HepG2 (cell line): ENCODE measurements at regions not wholly inside any gene's neighbourhood (a gene's known extent, or its start where the extent isn't known, plus 50 kb on each side); places are given as distances from the start of the nearest gene placed in this dataset.

ENCODE experiments used
- ATAC-seq: fragments of 200-7000 bp; cut with Tn5 transposase; 3 replicates; pipeline ENCODE4 v1.9.1; 2020; ENCODE audit warnings: mild to moderate bottlenecking, moderate library complexity
- BruUV-seq: library from RNA; stranded (reverse); fragments of 400-500 nt; replicated peaks from 2 replicates; lab custom pipeline; 2021; lab: Mats Ljungman, UMichigan
- CTCF ChIA-PET: fragments of 300-600 bp; formaldehyde crosslinking; extraction: SDS; loops from one replicate; lab custom pipeline; 2021; ENCODE audit warnings: low total read pairs, inconsistent platforms, low intra/inter-chr PET ratio; lab: Yijun Ruan, JAX
- POLR2A ChIA-PET: fragments of 350-600 bp; sonication (Branson Sonifier 250); formaldehyde crosslinking; loops from one replicate; lab custom pipeline; 2020; ENCODE audit warnings: antibody characterized with exemption, inconsistent platforms; lab: Yijun Ruan, JAX
- DNase-seq: peaks from one replicate; pipeline ENCODE4 v3.0.0-alpha.2; 2015; ENCODE audit warnings: low spot score
- FAIRE-seq: peaks from 3 replicates; lab custom pipeline; 2011; peaks lifted over from hg19 to GRCh38; lab: Jason Lieb, UNC
- H2AFZ ChIP-seq: one replicate; pipeline ENCODE4 v1.6.1; 2011; ENCODE audit warnings: low read length, inconsistent platforms
- H3K27ac ChIP-seq: fragments of 300-600 bp; 3 replicates; pipeline ENCODE4 v1.8.0; 2011; ENCODE audit warnings: mixed run types, mild to moderate bottlenecking, mixed read lengths, low read length, inconsistent platforms; ENCODE audit not compliant: insufficient read depth; ENCODE audit errors: extremely low read length
- H3K27me3 ChIP-seq, 2 experiments: fragments of 200-600 bp in 1 of 2; 2 replicates in 1 of 2; 3 replicates in 1 of 2; pipeline versions ENCODE4 v1.6.0 to v1.8.0; 2011; ENCODE audit warnings: low read length in 2 of 2, mild to moderate bottlenecking in 2 of 2, moderate library complexity in 2 of 2, inconsistent platforms in 1 of 2; ENCODE audit not compliant: insufficient read depth in 2 of 2, control insufficient read depth in 1 of 2
- H3K36me3 ChIP-seq, 2 experiments: fragments of 200-600 bp in 1 of 2; replicated peaks in 1 of 2; 2 replicates in 1 of 2; 3 replicates in 1 of 2; pipeline versions ENCODE4 v1.5.1 to v1.8.0; 2011; ENCODE audit warnings: low read length in 2 of 2, inconsistent platforms in 1 of 2; ENCODE audit not compliant: insufficient read depth in 2 of 2, control insufficient read depth in 1 of 2
- H3K4me1 ChIP-seq: 2 replicates; pipeline ENCODE4 v1.5.1; 2012; ENCODE audit warnings: low read length, inconsistent platforms; ENCODE audit not compliant: insufficient read depth
- H3K4me2 ChIP-seq: 2 replicates; pipeline ENCODE4 v1.6.0; 2011; ENCODE audit warnings: low read depth, low read length, inconsistent platforms
- H3K4me3 ChIP-seq, 3 experiments: fragments of 200-600 bp in 1 of 3; sonication (generic), shearing (Covaris generic) in 1 of 3; replicated peaks in 1 of 3; 2 replicates each; pipeline ENCODE4 v1.5.1; 2011 to 2016; ENCODE audit warnings: low read length in 3 of 3, inconsistent platforms in 2 of 3, low read depth in 2 of 3, mild to moderate bottlenecking in 2 of 3, control low read depth in 1 of 3, mixed read lengths in 1 of 3; ENCODE audit not compliant: insufficient read depth in 1 of 3
- H3K79me2 ChIP-seq: one replicate; pipeline ENCODE4 v1.6.1; 2011; ENCODE audit warnings: low read length, inconsistent platforms; ENCODE audit not compliant: insufficient read depth
- H3K9ac ChIP-seq: 2 replicates; pipeline ENCODE4 v1.6.0; 2011; ENCODE audit warnings: mild to moderate bottlenecking, low read depth, low read length, inconsistent platforms; ENCODE audit not compliant: insufficient read depth
- H3K9me3 ChIP-seq: 2 replicates; pipeline ENCODE4 v1.5.1; 2012; ENCODE audit warnings: mild to moderate bottlenecking, low read length
- H4K20me1 ChIP-seq: 2 replicates; pipeline ENCODE4 v1.6.0; 2011; ENCODE audit warnings: inconsistent platforms, mild to moderate bottlenecking, low read length, moderate library complexity; ENCODE audit not compliant: insufficient read depth
- CHD2 ChIP-seq: IDR thresholded peaks from 2 replicates; pipeline ENCODE4 v1.6.1; 2011; ENCODE audit warnings: low read depth, low read length, improper control_type of control experiment
- EEA1 ChIP-seq: sonication (generic); formaldehyde crosslinking; IDR thresholded peaks from 2 replicates; pipeline ENCODE4 v1.5.1; 2020; ENCODE audit warnings: mild to moderate bottlenecking, missing genetic modification reagents, borderline replicate concordance
- GABPA ChIP-seq, 2 experiments: IDR thresholded peaks; 2 replicates each; pipeline ENCODE4 v1.6.1; 2011 to 2016; ENCODE audit warnings: low read depth in 2 of 2, low read length in 1 of 2, missing biosample characterization in 1 of 2, missing genetic modification characterization in 1 of 2
- GZF1 ChIP-seq: sonication (generic); formaldehyde crosslinking; IDR thresholded peaks from 2 replicates; pipeline ENCODE4 v1.5.1; 2020; ENCODE audit warnings: mild to moderate bottlenecking, missing genetic modification reagents
- KLF15 ChIP-seq: sonication (generic); formaldehyde crosslinking; IDR thresholded peaks from 2 replicates; pipeline ENCODE4 v1.8.1; 2023; ENCODE audit warnings: borderline replicate concordance, mild to moderate bottlenecking, inconsistent platforms, missing genetic modification reagents, mixed read lengths
- MAFG ChIP-seq: sonication (generic); formaldehyde crosslinking; IDR thresholded peaks from 2 replicates; pipeline ENCODE4 v1.5.1; 2020; ENCODE audit warnings: mild to moderate bottlenecking, missing genetic modification reagents
- NFKBIZ ChIP-seq: IDR thresholded peaks from 2 replicates; pipeline ENCODE4 v1.6.1; 2018; ENCODE audit warnings: missing genetic modification reagents, missing compliant biosample characterization
- NFYB ChIP-seq: sonication (generic); formaldehyde crosslinking; IDR thresholded peaks from 2 replicates; pipeline ENCODE4 v1.4.0; 2020; ENCODE audit warnings: missing genetic modification reagents
- POLR2A ChIP-seq, 2 experiments: IDR thresholded peaks; 2 replicates each; pipeline ENCODE4 v1.6.1; 2011; ENCODE audit warnings: low read depth in 2 of 2, low read length in 2 of 2, mild to moderate bottlenecking in 1 of 2, moderate library complexity in 1 of 2; ENCODE audit not compliant: insufficient read depth in 1 of 2
- ZNF282 ChIP-seq: fragments of 450-650 bp; IDR thresholded peaks from 2 replicates; pipeline ENCODE4 v1.6.1; 2018; ENCODE audit not compliant: partially characterized antibody
- ZNF33A ChIP-seq: sonication (generic); formaldehyde crosslinking; IDR thresholded peaks from 2 replicates; pipeline ENCODE4 v1.5.1; 2020; ENCODE audit warnings: missing genetic modification reagents, mild to moderate bottlenecking, moderate library complexity, borderline replicate concordance
- ZNF343 ChIP-seq: sonication (generic); formaldehyde crosslinking; IDR thresholded peaks from 2 replicates; pipeline ENCODE4 v1.4.0; 2020; ENCODE audit warnings: mild to moderate bottlenecking, missing genetic modification reagents
- ZNF570 ChIP-seq: sonication (generic); formaldehyde crosslinking; IDR thresholded peaks from 2 replicates; pipeline ENCODE4 v1.4.0; 2020; ENCODE audit warnings: mild to moderate bottlenecking, missing genetic modification reagents, borderline replicate concordance
- ZNF629 ChIP-seq: sonication (generic); formaldehyde crosslinking; conservative IDR thresholded peaks from 2 replicates; pipeline ENCODE4 v1.5.0; 2020; ENCODE audit warnings: missing genetic modification reagents
- WGBS: methylation state at CpG from one replicate; pipeline ENCODE4 v1.1.6; 2017; ENCODE audit warnings: low lambda C conversion rate; 5-methylcytosine and 5-hydroxymethylcytosine counted together
- in situ Hi-C: cut with HindIII; loops from 2 replicates; pipeline ENCODE4 v1.10.0; 2017; ENCODE audit warnings: low pct_unique_long_range_greater_than_20kb; ENCODE audit not compliant: extremely low pct_ligation_motif_present
- intact Hi-C: fragments of 100-400 bp; cut with micrococcal nuclease; formaldehyde crosslinking; loops from one replicate; pipeline ENCODE4 v1.10.0; 2022; ENCODE audit not compliant: unreplicated experiment
- TF ChIP-seq, protein P1 (sequence below): sonication (generic); formaldehyde crosslinking; IDR thresholded peaks from 2 replicates; pipeline ENCODE4 v1.4.0; 2020; ENCODE audit warnings: mild to moderate bottlenecking, low read depth, missing genetic modification reagents
- TF ChIP-seq, protein P2 (sequence below): sonication (generic); formaldehyde crosslinking; IDR thresholded peaks from 2 replicates; pipeline ENCODE4 v1.8.1; 2023; ENCODE audit warnings: mild to moderate bottlenecking, missing genetic modification reagents
- TF ChIP-seq, protein P3 (sequence below): sonication (generic); formaldehyde crosslinking; IDR thresholded peaks from 2 replicates; pipeline ENCODE4 v1.9.0; 2022; ENCODE audit warnings: low read depth, missing genetic modification reagents

DNA sequence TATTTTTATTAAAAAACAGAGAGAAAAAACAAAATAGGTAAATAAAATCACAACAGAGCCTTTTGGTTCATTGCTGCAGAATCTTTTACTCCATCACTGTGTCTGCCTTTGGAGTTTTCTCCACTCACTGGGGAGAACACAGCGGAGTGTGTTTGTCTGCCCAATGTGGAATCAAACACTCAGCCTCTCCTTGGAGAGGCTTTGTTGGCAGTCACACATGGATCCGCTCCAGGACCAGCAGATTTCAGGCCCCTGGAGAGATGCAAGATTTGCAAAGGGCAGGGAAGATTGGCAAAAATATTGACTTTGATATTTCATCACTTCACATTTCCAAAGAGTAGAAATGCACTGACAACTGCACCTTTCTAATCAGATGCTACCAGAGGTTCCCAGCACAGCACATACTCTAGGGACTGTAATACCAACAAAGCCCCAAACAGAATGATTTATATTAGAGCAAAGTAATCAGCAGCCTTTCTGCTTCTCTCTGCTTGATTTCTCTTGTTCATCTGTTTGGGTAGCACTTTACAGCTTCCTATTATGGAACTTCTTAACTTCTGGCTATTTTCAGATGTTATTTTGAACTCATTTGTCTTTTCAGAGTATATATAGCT lies 1898.8 kb upstream of the PIK3C3 start:
- WGBS = 0% methylated on average over 2 of the region's 2 CpGs
- BruUV-seq = no TSS peak
- in situ Hi-C loops = no loop called here
- Histone ChIP-seq H3K27me3 (no peaks in the 10 kb centered on the region), H3K4me1 (no peaks in the 10 kb centered on the region), H3K79me2 (no peaks in the 10 kb centered on the region), H3K9me3 (no peaks in the 10 kb centered on the region), H3K27ac (no peak overlapping the region), H3K36me3 (no peaks in the 10 kb centered on the region), H3K4me3 (no peak overlapping the region), H2AFZ (no peak overlapping the region), H4K20me1 (no peaks in the 10 kb centered on the region), H3K4me2 (no peak overlapping the region), H3K9ac (no peak overlapping the region)
- TF ChIP-seq ZNF282 = no peak
- TF ChIP-seq, protein P1, sequence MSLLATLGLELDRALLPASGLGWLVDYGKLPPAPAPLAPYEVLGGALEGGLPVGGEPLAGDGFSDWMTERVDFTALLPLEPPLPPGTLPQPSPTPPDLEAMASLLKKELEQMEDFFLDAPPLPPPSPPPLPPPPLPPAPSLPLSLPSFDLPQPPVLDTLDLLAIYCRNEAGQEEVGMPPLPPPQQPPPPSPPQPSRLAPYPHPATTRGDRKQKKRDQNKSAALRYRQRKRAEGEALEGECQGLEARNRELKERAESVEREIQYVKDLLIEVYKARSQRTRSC (CRISPR knock-in tag) = no peak
- TF ChIP-seq CHD2 = no peak
- TF ChIP-seq ZNF33A (CRISPR knock-in tag) = no peak
- no peak for TF ChIP-seq GABPA (IDR thresholded peaks at IDR 0.05; ENCODE audit: low read depth, low read length)
- TF ChIP-seq GABPA (CRISPR knock-in tag; IDR thresholded peaks at IDR 0.05; ENCODE audit: low read depth) = no peak
- no peak for TF ChIP-seq GZF1 (CRISPR knock-in tag)
- POLR2A ChIA-PET = no interaction called here
- intact Hi-C loops = no loop called here
- FAIRE-seq = no peak
- no peak for DNase-seq
- CTCF ChIA-PET = no interaction called here
- ATAC-seq = no peak

DNA sequence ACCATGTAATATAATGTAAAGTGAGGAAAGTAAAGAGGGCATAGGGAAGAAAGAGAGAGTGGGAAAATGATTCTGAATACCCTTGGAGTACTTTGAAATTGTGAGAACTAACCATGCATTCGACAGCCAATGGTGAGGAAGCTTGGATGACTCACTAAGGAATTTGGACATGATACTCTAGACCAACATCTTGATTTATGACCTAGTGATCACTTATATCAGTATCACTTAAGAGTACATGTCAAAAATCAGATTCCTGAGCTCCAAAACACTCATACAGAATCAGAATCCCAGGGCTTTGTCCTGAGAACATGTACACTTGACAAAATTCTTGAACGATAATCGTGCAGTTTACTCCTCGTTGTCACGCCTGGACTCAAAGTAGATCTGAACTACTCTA lies 1899.8 kb upstream of the PIK3C3 start:
- H3K79me2 ChIP-seq = no peaks in the 10 kb centered on the region
- no peak overlapping the region for H3K27ac ChIP-seq
- no peaks in the 10 kb centered on the region for H3K9me3 ChIP-seq
- POLR2A ChIA-PET = no interaction called here
- H3K4me3 ChIP-seq = no peak overlapping the region
- CTCF ChIA-PET = no interaction called here
- ATAC-seq = no peak
- H3K4me2 ChIP-seq = no peak overlapping the region
- H4K20me1 ChIP-seq = no peaks in the 10 kb centered on the region
- WGBS = 1% methylated on average over 5 of the region's 5 CpGs
- H2AFZ ChIP-seq = no peak overlapping the region
- H3K27me3 ChIP-seq = no peaks in the 10 kb centered on the region
- intact Hi-C loops (no loop called here), in situ Hi-C loops (no loop called here)
- DNase-seq = no peak
- H3K4me1 ChIP-seq = no peaks in the 10 kb centered on the region
- BruUV-seq = no TSS peak
- no peaks in the 10 kb centered on the region for H3K36me3 ChIP-seq
- H3K9ac ChIP-seq = no peak overlapping the region
- FAIRE-seq = no peak
- TF ChIP-seq NFKBIZ (CRISPR knock-in tag) = no peak
- no peak for TF ChIP-seq ZNF570 (CRISPR knock-in tag)
- TF ChIP-seq MAFG (CRISPR knock-in tag) = no peak
- no peak for TF ChIP-seq ZNF629 (CRISPR knock-in tag)
- TF ChIP-seq NFYB (CRISPR knock-in tag) = no peak
- TF ChIP-seq, protein P2, sequence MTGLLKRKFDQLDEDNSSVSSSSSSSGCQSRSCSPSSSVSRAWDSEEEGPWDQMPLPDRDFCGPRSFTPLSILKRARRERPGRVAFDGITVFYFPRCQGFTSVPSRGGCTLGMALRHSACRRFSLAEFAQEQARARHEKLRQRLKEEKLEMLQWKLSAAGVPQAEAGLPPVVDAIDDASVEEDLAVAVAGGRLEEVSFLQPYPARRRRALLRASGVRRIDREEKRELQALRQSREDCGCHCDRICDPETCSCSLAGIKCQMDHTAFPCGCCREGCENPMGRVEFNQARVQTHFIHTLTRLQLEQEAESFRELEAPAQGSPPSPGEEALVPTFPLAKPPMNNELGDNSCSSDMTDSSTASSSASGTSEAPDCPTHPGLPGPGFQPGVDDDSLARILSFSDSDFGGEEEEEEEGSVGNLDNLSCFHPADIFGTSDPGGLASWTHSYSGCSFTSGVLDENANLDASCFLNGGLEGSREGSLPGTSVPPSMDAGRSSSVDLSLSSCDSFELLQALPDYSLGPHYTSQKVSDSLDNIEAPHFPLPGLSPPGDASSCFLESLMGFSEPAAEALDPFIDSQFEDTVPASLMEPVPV (CRISPR knock-in tag) = no peak
- no peak for TF ChIP-seq ZNF343 (CRISPR knock-in tag)
- TF ChIP-seq, protein P3, sequence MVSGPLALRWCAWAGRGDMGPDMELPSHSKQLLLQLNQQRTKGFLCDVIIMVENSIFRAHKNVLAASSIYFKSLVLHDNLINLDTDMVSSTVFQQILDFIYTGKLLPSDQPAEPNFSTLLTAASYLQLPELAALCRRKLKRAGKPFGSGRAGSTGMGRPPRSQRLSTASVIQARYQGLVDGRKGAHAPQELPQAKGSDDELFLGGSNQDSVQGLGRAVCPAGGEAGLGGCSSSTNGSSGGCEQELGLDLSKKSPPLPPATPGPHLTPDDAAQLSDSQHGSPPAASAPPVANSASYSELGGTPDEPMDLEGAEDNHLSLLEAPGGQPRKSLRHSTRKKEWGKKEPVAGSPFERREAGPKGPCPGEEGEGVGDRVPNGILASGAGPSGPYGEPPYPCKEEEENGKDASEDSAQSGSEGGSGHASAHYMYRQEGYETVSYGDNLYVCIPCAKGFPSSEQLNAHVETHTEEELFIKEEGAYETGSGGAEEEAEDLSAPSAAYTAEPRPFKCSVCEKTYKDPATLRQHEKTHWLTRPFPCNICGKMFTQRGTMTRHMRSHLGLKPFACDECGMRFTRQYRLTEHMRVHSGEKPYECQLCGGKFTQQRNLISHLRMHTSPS = no peak
- no peak for TF ChIP-seq EEA1 (CRISPR knock-in tag)
- TF ChIP-seq POLR2A (IDR thresholded peaks at IDR 0.05; ENCODE audit: insufficient read depth in 1 of 2, low read depth in 2 of 2, low read length in 2 of 2) = no peak
- no peak for TF ChIP-seq KLF15 (CRISPR knock-in tag)
